Osteoblast (primary cell): ENCODE measurements at regions not wholly inside any gene's neighbourhood (a gene's known extent, or its start where the extent isn't known, plus 50 kb on each side); places are given as distances from the start of the nearest gene placed in this dataset.

ENCODE experiments used
- DNase-seq: peaks from one replicate; pipeline ENCODE4 v3.0.0; 2011; ENCODE audit warnings: low spot score, mixed read lengths; ENCODE audit not compliant: insufficient read length; ENCODE audit errors: missing footprints
- H2AFZ ChIP-seq: 2 replicates; pipeline ENCODE4 v1.6.0; 2011; ENCODE audit warnings: mild to moderate bottlenecking, low read length
- H3K27ac ChIP-seq: 2 replicates; pipeline ENCODE4 v1.5.1; 2011; ENCODE audit warnings: mild to moderate bottlenecking, low read depth, low read length, moderate library complexity
- H3K27me3 ChIP-seq: 2 replicates; pipeline ENCODE4 v1.6.0; 2012; ENCODE audit warnings: mild to moderate bottlenecking, control low read depth, inconsistent platforms, low read length, moderate library complexity; ENCODE audit not compliant: insufficient read depth
- H3K36me3 ChIP-seq: 2 replicates; pipeline ENCODE4 v1.5.1; 2011; ENCODE audit warnings: mild to moderate bottlenecking, low read length, control low read depth, moderate library complexity; ENCODE audit not compliant: insufficient read depth
- H3K4me1 ChIP-seq: 2 replicates; pipeline ENCODE4 v1.5.1; 2011; ENCODE audit warnings: mild to moderate bottlenecking, low read length, control low read depth, moderate library complexity; ENCODE audit not compliant: insufficient read depth
- H3K4me2 ChIP-seq: 2 replicates; pipeline ENCODE4 v1.6.0; 2011; ENCODE audit warnings: mild to moderate bottlenecking, low read length; ENCODE audit not compliant: insufficient read depth
- H3K4me3 ChIP-seq: fragments of 200-600 bp; sonication (generic); 3 replicates; pipeline ENCODE4 v1.5.1; 2012; ENCODE audit warnings: mild to moderate bottlenecking, low read length, inconsistent platforms; ENCODE audit not compliant: insufficient read depth
- H3K79me2 ChIP-seq: 2 replicates; pipeline ENCODE4 v1.6.0; 2012; ENCODE audit warnings: mild to moderate bottlenecking, low read length, control low read depth, inconsistent platforms; ENCODE audit not compliant: insufficient read depth
- H3K9me3 ChIP-seq: 2 replicates; pipeline ENCODE4 v1.5.1; 2011; ENCODE audit warnings: low read depth, low read length, control low read depth
- H4K20me1 ChIP-seq: 2 replicates; pipeline ENCODE4 v1.6.0; 2012; ENCODE audit warnings: mild to moderate bottlenecking, low read length, control low read depth; ENCODE audit not compliant: insufficient read depth
- CTCF ChIP-seq: IDR thresholded peaks from 2 replicates; pipeline ENCODE4 v1.5.1; 2011; ENCODE audit warnings: mild to moderate bottlenecking, low read depth, low read length, moderate library complexity; ENCODE audit errors: extremely low read depth

- Histone ChIP-seq H3K27me3 (no peaks in the 10 kb centered on the region), H3K4me3 (no peak overlapping the region), H3K36me3 (no peaks in the 10 kb centered on the region), H3K79me2 (no peaks in the 10 kb centered on the region), H3K9me3 (peaks cover under 1% of the 10 kb centered on the region), H2AFZ (no peak overlapping the region), H3K4me2 (no peak overlapping the region), H3K27ac (no peak overlapping the region), H4K20me1 (no peaks in the 10 kb centered on the region), H3K4me1 (no peaks in the 10 kb centered on the region)
- TF ChIP-seq CTCF = no peak
- no peak for DNase-seq
Measured at GRCh38 chr3:118098827-118099226, 935.8 kb downstream of the IGSF11 start.

GRCh38 chr3:118101891-118102290 is 932.8 kb downstream of the IGSF11 start:
- H2AFZ ChIP-seq = no peak overlapping the region
- no peaks in the 10 kb centered on the region for H3K36me3 ChIP-seq
- no peaks in the 10 kb centered on the region for H3K27me3 ChIP-seq
- TF ChIP-seq CTCF = no peak
- DNase-seq = no peak
- H3K9me3 ChIP-seq = no peaks in the 10 kb centered on the region
- no peak overlapping the region for H3K4me2 ChIP-seq
- H3K79me2 ChIP-seq = no peaks in the 10 kb centered on the region
- no peak overlapping the region for H3K4me3 ChIP-seq
- H4K20me1 ChIP-seq = no peaks in the 10 kb centered on the region
- no peak overlapping the region for H3K27ac ChIP-seq
- no peaks in the 10 kb centered on the region for H3K4me1 ChIP-seq

- no peaks in the 10 kb centered on the region for H3K79me2 ChIP-seq
- no peaks in the 10 kb centered on the region for H3K9me3 ChIP-seq
- H2AFZ ChIP-seq = no peak overlapping the region
- no peaks in the 10 kb centered on the region for H4K20me1 ChIP-seq
- no peak overlapping the region for H3K27ac ChIP-seq
- H3K36me3 ChIP-seq = no peaks in the 10 kb centered on the region
- H3K4me3 ChIP-seq = no peak overlapping the region
- no peak for DNase-seq
- H3K4me2 ChIP-seq = no peak overlapping the region
- no peaks in the 10 kb centered on the region for H3K4me1 ChIP-seq
- no peak for TF ChIP-seq CTCF
- H3K27me3 ChIP-seq = no peaks in the 10 kb centered on the region
Measured at GRCh38 chr3:118102737-118103136, 931.9 kb downstream of the IGSF11 start.

- Histone ChIP-seq H3K4me2 (no peak overlapping the region), H2AFZ (no peak overlapping the region), H3K4me3 (no peak overlapping the region), H3K9me3 (no peaks in the 10 kb centered on the region), H3K36me3 (no peaks in the 10 kb centered on the region), H3K27ac (no peak overlapping the region), H3K27me3 (no peaks in the 10 kb centered on the region), H4K20me1 (no peaks in the 10 kb centered on the region), H3K79me2 (no peaks in the 10 kb centered on the region), H3K4me1 (no peaks in the 10 kb centered on the region)
- DNase-seq = no peak
- TF ChIP-seq CTCF = no peak
Measured at GRCh38 chr3:118108201-118108600, 926.4 kb downstream of the IGSF11 start.
